ENCODE measurements at regions not wholly inside any gene's neighbourhood (a gene's known extent, or its start where the extent isn't known, plus 50 kb on each side); places are given as distances from the start of the nearest gene placed in this dataset.

DNA sequence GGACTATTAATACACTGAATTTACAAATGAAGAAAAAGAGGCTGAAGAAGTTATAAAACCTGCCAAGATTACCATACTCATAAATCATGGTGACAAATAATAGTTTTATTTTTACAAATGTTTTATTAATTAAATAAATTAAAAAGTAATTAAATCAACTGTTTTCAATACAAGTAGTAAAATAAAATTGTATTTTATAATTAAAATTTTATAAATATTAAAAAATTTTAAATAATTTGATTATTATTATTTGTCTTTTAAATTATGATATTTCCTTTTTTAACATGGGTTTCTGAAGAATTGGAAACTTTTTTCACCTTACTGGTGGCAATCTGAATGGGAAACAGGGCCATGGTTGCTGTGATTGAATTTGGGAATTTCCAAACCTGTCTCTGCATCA lies 177.3 kb upstream of the TSHZ2 start:
- TF ChIP-seq POLR2A (IDR thresholded peaks at IDR 0.05; ENCODE audit: low read depth, low read length) (no peak), POLR2AphosphoS5 (IDR thresholded peaks at IDR 0.05; ENCODE audit: low read depth, low read length) (no peak), TAF1 (IDR thresholded peaks at IDR 0.05; ENCODE audit: borderline replicate concordance, low read depth, low read length) (no peak)
- no peak for DNase-seq (ENCODE audit: insufficient read length)
- no peak for FAIRE-seq

DNA sequence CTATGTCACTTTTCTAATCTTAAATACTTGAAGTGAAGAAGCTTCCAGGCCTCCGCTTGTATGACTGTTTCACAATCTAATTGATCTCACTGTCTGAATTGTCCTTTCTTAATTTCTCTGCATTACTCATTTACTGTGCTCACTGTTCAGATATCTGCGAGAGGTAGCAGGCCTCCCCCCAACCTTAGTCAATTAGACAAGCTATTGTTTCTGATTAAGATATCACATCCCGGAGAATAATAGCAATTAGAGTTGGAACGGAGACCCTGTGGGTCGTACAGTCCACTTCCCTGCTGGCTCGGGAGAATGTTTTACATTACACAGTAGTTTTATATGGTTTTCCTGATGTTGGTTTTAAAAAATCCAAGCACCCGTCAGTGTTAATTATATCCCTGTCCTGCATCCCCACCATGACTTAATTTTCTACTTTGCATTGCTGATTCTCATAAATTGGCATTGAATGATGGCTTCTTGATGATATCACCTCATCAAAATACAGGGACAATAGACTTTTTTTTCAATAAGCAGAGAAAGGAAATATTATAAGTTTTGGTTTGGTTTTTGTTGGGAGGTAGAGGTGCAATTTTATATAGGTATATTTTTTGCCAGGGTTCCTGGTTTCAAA lies 178.7 kb upstream of the TSHZ2 start:
- TF ChIP-seq POLR2AphosphoS5 (IDR thresholded peaks at IDR 0.05; ENCODE audit: low read depth, low read length), result no peak
- TF ChIP-seq TAF1 (IDR thresholded peaks at IDR 0.05; ENCODE audit: borderline replicate concordance, low read depth, low read length), result no peak
- TF ChIP-seq POLR2A (IDR thresholded peaks at IDR 0.05; ENCODE audit: low read depth, low read length), result no peak
- FAIRE-seq (no peak), DNase-seq (ENCODE audit: insufficient read length) (no peak)

DNA sequence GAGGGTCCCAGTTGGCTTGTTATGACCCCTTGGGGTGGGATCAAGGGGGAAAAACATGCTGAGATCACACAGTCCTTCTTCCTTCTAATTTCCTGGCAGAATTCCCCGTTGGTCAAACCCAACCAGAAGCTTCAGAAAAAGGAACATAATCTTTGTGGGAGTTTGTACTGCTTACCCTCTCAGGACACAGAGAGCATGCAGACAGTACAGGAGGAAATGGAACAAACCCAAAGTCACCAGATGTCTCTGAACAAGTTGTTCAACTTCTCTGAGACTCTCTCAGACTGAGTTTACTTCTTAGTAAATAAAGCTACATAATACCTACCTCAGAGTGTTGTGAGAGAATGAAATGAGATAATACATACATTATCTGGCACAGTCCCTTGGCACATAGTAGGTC lies 181.1 kb upstream of the TSHZ2 start:
- FAIRE-seq, result no peak
- TF ChIP-seq POLR2AphosphoS5 (IDR thresholded peaks at IDR 0.05; ENCODE audit: low read depth, low read length) (no peak), POLR2A (IDR thresholded peaks at IDR 0.05; ENCODE audit: low read depth, low read length) (no peak), TAF1 (IDR thresholded peaks at IDR 0.05; ENCODE audit: borderline replicate concordance, low read depth, low read length) (no peak)
- DNase-seq (ENCODE audit: insufficient read length), result no peak

DNA sequence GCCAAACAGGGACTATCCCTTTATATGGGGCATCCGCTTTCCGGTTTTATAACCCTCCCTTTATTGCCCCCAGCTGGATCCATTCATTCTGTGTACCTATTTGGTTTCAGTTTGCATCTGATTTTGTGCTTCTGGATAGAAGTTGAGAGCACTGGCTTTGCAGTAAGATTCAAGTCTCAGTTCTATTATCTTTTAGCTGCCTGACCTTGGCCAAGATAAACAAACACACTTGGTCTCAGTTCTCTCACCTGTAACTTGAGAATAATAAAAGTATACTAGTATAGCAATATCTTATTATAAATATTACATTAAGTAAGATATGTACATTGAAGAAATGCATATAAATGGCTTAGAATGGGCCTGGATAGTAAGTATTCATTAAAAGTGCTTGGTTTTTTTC lies 182.4 kb upstream of the TSHZ2 start:
- TF ChIP-seq POLR2AphosphoS5 (IDR thresholded peaks at IDR 0.05; ENCODE audit: low read depth, low read length) (no peak), POLR2A (IDR thresholded peaks at IDR 0.05; ENCODE audit: low read depth, low read length) (no peak), TAF1 (IDR thresholded peaks at IDR 0.05; ENCODE audit: borderline replicate concordance, low read depth, low read length) (no peak)
- DNase-seq (ENCODE audit: insufficient read length) (no peak), FAIRE-seq (no peak)

DNA sequence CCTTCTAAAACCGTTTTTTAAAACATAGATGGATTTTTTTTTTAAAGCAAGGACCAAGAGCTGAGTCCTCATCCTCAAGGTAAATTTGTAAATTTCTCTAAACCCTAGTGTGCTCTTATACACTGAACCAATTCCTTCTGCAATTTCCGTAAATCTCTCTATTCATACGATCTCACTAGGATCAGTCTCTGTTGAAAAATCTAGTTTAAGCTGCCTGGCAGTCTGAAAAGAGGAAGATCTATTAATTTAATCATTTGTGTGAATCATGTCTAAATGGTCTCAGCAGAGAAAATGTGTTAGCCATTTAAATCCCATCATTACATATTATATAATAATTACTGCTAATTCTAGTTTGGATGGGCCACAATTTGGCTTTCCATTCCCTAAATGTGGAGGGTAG lies 184.2 kb upstream of the TSHZ2 start:
- TF ChIP-seq POLR2A (IDR thresholded peaks at IDR 0.05; ENCODE audit: low read depth, low read length) (no peak), POLR2AphosphoS5 (IDR thresholded peaks at IDR 0.05; ENCODE audit: low read depth, low read length) (no peak), TAF1 (IDR thresholded peaks at IDR 0.05; ENCODE audit: borderline replicate concordance, low read depth, low read length) (no peak)
- DNase-seq (ENCODE audit: insufficient read length) (no peak), FAIRE-seq (no peak)

DNA sequence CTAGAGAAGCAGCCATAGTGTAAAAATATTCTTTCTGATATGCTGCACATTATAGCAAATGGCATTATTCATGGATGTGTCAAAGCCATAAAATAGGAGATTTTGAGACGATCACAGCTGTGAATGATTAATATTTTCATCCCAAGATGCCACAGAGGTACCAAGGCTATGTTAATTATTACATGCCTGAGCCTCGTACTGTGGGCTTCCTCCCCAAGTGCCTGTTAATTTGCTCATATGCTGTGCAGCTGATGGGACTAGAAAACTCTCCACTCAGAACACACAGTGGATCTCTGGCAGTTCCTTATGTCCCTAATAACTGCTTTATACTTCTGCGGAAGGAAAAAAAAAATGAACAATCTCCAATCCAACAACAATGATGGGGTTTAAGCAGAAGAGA lies 184.9 kb upstream of the TSHZ2 start:
- no peak for TF ChIP-seq TAF1 (IDR thresholded peaks at IDR 0.05; ENCODE audit: borderline replicate concordance, low read depth, low read length)
- TF ChIP-seq POLR2AphosphoS5 (IDR thresholded peaks at IDR 0.05; ENCODE audit: low read depth, low read length), result no peak
- TF ChIP-seq POLR2A (IDR thresholded peaks at IDR 0.05; ENCODE audit: low read depth, low read length), result no peak
- no peak for DNase-seq (ENCODE audit: insufficient read length)
- no peak for FAIRE-seq

DNA sequence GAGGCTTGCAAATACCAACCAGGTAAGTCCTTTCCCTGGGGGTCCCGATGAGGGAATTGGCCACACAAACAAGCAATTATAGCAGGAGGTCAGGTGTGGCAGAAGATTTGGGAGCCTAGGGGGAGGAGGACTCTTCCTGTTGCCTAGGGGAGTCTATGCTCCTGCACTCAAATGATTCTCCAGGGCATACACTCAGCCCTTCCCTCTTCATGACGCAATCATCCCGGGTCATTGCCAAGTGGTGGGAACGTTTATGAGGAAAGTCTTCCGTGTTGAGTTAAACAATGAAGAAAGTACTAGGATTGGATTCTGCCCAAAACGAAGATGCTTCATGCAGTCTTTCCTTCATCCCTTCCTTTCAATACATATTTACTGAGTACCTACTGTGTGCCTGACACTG lies 186.5 kb upstream of the TSHZ2 start:
- no peak for FAIRE-seq
- no peak for DNase-seq (ENCODE audit: insufficient read length)
- no peak for TF ChIP-seq POLR2AphosphoS5 (IDR thresholded peaks at IDR 0.05; ENCODE audit: low read depth, low read length)
- no peak for TF ChIP-seq POLR2A (IDR thresholded peaks at IDR 0.05; ENCODE audit: low read depth, low read length)

DNA sequence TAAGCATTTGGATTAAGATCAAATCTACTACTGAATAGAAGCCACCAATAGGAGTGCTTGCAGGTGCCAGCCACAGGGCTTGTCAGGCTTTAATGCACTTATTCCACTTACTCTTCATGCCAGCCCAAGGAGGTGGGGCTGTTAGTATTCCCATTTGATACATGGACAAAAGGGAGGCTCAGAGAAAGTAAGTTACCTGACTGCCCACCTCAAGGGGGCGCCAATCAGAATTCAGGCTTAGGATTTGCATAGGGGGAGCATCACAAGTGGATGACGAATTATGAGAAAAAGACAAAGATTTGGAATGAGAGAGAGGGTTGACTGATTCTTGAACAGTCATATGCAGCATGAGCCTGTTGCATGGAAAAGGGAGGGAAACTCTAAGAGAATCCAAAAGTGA lies 188.4 kb upstream of the TSHZ2 start:
- TF ChIP-seq POLR2A (IDR thresholded peaks at IDR 0.05; ENCODE audit: low read depth, low read length) (no peak), POLR2AphosphoS5 (IDR thresholded peaks at IDR 0.05; ENCODE audit: low read depth, low read length) (no peak), TAF1 (IDR thresholded peaks at IDR 0.05; ENCODE audit: borderline replicate concordance, low read depth, low read length) (no peak)
- no peak for FAIRE-seq
- DNase-seq (ENCODE audit: insufficient read length), result no peak

DNA sequence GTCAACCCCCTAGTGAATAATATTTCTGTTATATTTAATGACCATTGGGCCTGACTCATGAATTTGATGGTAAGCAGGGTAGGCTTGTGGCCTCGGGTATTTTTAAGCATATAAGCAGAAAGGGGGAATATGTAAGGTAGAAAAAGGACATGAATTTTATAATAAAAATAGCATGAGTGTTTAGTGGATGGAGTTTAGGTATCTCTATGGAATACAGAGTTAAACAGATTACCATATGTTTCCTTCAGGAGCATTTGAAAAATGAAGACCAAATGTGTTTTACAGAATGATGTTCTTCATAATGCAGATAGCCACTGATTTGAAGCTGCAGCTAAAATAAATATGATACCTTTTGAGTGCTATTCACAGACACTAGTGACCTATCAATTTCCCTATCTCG lies 191.7 kb upstream of the TSHZ2 start:
- no peak for TF ChIP-seq TAF1 (IDR thresholded peaks at IDR 0.05; ENCODE audit: borderline replicate concordance, low read depth, low read length)
- TF ChIP-seq POLR2A (IDR thresholded peaks at IDR 0.05; ENCODE audit: low read depth, low read length), result no peak
- no peak for TF ChIP-seq POLR2AphosphoS5 (IDR thresholded peaks at IDR 0.05; ENCODE audit: low read depth, low read length)
- no peak for DNase-seq (ENCODE audit: insufficient read length)
- no peak for FAIRE-seq

DNA sequence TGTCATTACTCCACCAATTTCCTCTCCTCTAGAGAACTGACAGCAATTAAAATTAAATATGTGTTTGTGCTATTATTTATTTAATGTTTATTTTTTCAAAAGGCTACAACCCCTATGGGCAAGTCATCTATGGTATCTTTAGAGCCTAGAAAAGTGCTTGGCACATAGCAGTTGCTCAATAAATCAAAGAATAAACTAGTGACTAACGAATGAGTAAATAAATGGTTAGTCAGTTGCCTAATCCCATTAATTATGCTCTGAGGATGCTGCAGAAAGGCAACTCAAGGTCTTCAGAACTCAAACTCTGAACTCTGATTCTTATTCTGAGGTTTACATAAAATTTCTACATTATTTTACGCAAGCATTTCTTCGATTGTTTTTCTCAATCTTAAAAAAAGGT lies 193.0 kb upstream of the TSHZ2 start:
- no peak for DNase-seq (ENCODE audit: insufficient read length)
- TF ChIP-seq POLR2AphosphoS5 (IDR thresholded peaks at IDR 0.05; ENCODE audit: low read depth, low read length), result no peak
- no peak for TF ChIP-seq POLR2A (IDR thresholded peaks at IDR 0.05; ENCODE audit: low read depth, low read length)
- no peak for TF ChIP-seq TAF1 (IDR thresholded peaks at IDR 0.05; ENCODE audit: borderline replicate concordance, low read depth, low read length)
- FAIRE-seq, result no peak

DNA sequence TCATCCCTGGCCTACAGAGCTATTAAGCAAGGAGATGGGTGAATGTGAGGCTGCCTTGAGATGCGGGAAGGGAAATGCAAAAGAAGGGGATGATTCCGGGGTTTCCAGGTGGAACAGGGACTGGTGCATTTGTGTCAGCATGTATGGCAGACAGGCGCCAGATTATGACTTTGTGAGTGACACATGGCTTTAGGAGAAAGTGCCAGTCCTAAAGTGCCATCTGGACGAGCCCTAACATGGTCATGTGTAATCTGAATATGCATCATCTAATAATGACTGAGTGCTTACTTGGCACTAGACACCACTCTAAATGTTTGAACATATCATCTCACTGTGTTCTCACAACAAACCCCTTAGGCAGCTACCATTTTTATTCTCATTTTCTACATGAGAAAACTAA lies 195.0 kb upstream of the TSHZ2 start:
- DNase-seq (ENCODE audit: insufficient read length), result no peak

DNA sequence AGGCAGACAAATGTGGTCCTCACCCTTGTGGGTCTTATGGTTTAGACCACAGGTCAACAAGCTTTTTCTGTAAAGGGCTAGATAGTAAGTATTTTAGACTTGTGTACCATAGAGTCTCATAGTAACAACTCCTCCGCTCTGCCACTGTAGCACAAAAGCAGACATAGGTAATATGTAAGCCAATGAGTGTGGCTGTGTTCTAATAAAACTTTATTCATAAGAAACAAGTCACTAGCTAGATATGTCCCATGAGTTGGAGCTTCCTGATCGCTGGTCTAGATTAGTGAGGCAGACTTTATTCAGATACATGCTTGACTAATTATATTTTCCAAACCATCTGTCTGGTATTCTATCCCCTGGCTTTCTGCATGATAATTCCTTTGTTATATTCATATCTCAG lies 196.4 kb upstream of the TSHZ2 start:
- no peak for FAIRE-seq
- TF ChIP-seq POLR2AphosphoS5 (IDR thresholded peaks at IDR 0.05; ENCODE audit: low read depth, low read length) (no peak), POLR2A (IDR thresholded peaks at IDR 0.05; ENCODE audit: low read depth, low read length) (no peak), TAF1 (IDR thresholded peaks at IDR 0.05; ENCODE audit: borderline replicate concordance, low read depth, low read length) (no peak)
- no peak for DNase-seq (ENCODE audit: insufficient read length)

More for the DNA sequence above, 195.0 kb upstream of the TSHZ2 start:
- no peak for FAIRE-seq
- TF ChIP-seq POLR2A (IDR thresholded peaks at IDR 0.05; ENCODE audit: low read depth, low read length) (no peak), POLR2AphosphoS5 (IDR thresholded peaks at IDR 0.05; ENCODE audit: low read depth, low read length) (no peak), TAF1 (IDR thresholded peaks at IDR 0.05; ENCODE audit: borderline replicate concordance, low read depth, low read length) (no peak)

DNA sequence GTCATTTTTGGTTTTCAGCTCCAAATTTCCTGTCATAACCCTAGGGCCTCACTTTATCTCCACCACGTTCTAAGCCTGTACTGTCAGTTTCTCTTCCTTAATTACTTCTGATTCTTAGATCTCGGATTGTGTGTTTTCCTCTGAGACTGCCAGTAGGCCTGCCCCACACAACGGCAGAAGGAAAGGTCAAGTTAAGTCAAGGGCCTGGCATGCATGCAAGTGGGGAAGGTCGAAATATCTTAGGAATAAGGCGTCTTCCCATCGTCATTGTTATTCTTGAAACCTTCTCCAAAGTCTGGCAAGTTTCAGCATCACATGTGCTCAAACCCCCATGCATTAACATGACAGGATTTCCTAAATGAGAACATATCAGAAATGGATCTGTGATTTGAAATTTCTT lies 203.5 kb upstream of the TSHZ2 start:
- DNase-seq (ENCODE audit: insufficient read length) (no peak), FAIRE-seq (no peak)
- TF ChIP-seq TAF1 (IDR thresholded peaks at IDR 0.05; ENCODE audit: borderline replicate concordance, low read depth, low read length) (no peak), POLR2AphosphoS5 (IDR thresholded peaks at IDR 0.05; ENCODE audit: low read depth, low read length) (no peak), POLR2A (IDR thresholded peaks at IDR 0.05; ENCODE audit: low read depth, low read length) (no peak)

All from GM12892 (cell line).